Lower lobe of right lung (tissue), 2 donors: ENCODE measurements at regions not wholly inside any gene's neighbourhood (a gene's known extent, or its start where the extent isn't known, plus 50 kb on each side); places are given as distances from the start of the nearest gene placed in this dataset.
A peak's percentile ranks its signal among the peaks of the same experiment; 100 is the strongest.

Experiments
- ATAC-seq, 2 donors: fragments of 200-7000 bp; cut with Tn5 transposase; one replicate each; pipeline ENCODE4 v1.9.1; 2020 to 2022; ENCODE audit warnings: mild to moderate bottlenecking in 2 of 2, moderate library complexity in 2 of 2
- DNase-seq: peaks from one replicate; pipeline ENCODE4 v3.0.0-alpha.2; 2020
- H3K27ac ChIP-seq: fragments of 200-600 bp; one replicate; pipeline ENCODE4 v1.8.0; 2022
- H3K27me3 ChIP-seq: fragments of 200-600 bp; one replicate; pipeline ENCODE4 v1.8.0; 2022; ENCODE audit warnings: low read depth
- H3K36me3 ChIP-seq: fragments of 200-600 bp; one replicate; pipeline ENCODE4 v1.8.0; 2022; ENCODE audit warnings: mild to moderate bottlenecking
- H3K4me1 ChIP-seq: fragments of 200-600 bp; one replicate; pipeline ENCODE4 v1.8.0; 2022
- H3K4me3 ChIP-seq: fragments of 200-600 bp; one replicate; pipeline ENCODE4 v1.8.0; 2022; ENCODE audit warnings: mild to moderate bottlenecking
- H3K9me3 ChIP-seq: fragments of 200-600 bp; one replicate; pipeline ENCODE4 v1.8.0; 2022
- CTCF ChIP-seq: fragments of 200-600 bp; IDR thresholded peaks from one replicate; pipeline ENCODE4 v1.8.0; 2022; ENCODE audit warnings: antibody characterized with exemption, mild to moderate bottlenecking
- intact Hi-C: fragments of 100-400 bp; cut with DNase I; formaldehyde crosslinking; loops from one replicate; pipeline ENCODE4 v1.11.0; 2022
- donor health status: DM: no; HTN: yes; CAD: no; lungs with severe emphysema.

- no peaks in the 10 kb centered on the region for H3K9me3 ChIP-seq
- H3K4me3 ChIP-seq: no peak overlapping the region
- H3K36me3 ChIP-seq: no peaks in the 10 kb centered on the region
- DNase-seq: no peak
- ATAC-seq: no peak
- no peak for TF ChIP-seq CTCF
- intact Hi-C loops: no loop called here
- no peak overlapping the region for H3K27ac ChIP-seq
- H3K27me3 ChIP-seq: no peaks in the 10 kb centered on the region
- H3K4me1 ChIP-seq: peaks cover 3% of the 10 kb centered on the region
Observed at GRCh38 chr3:177579419-177579818, 382.1 kb upstream of the TBL1XR1 start.

- H3K27ac ChIP-seq: no peak overlapping the region
- H3K27me3 ChIP-seq: no peaks in the 10 kb centered on the region
- intact Hi-C loops: no loop called here
- no peak overlapping the region for H3K4me3 ChIP-seq
- ATAC-seq (no peak), DNase-seq (no peak)
- H3K36me3 ChIP-seq: no peaks in the 10 kb centered on the region
- TF ChIP-seq CTCF: no peak
- no peaks in the 10 kb centered on the region for H3K4me1 ChIP-seq
- H3K9me3 ChIP-seq: no peaks in the 10 kb centered on the region
Observed at GRCh38 chr3:177580437-177580836, 383.2 kb upstream of the TBL1XR1 start.

GRCh38 chr3:177585271-177585670, 388.0 kb upstream of the TBL1XR1 start:
- Histone ChIP-seq H3K4me1 (peaks cover 10% of the 10 kb centered on the region), H3K27me3 (no peaks in the 10 kb centered on the region), H3K27ac (no peak overlapping the region), H3K4me3 (no peak overlapping the region), H3K9me3 (no peaks in the 10 kb centered on the region), H3K36me3 (no peaks in the 10 kb centered on the region)
- no peak for DNase-seq
- intact Hi-C loops: no loop called here
- TF ChIP-seq CTCF: no peak
- ATAC-seq: no peak

GRCh38 chr3:177589041-177589650, 391.9 kb upstream of the TBL1XR1 start:
- no peak overlapping the region for H3K4me3 ChIP-seq
- no peak for DNase-seq
- H3K4me1 ChIP-seq: peaks cover 25% of the 10 kb centered on the region
- H3K27ac ChIP-seq: no peak overlapping the region
- no peak for ATAC-seq
- H3K27me3 ChIP-seq: no peaks in the 10 kb centered on the region
- intact Hi-C loops: no loop called here
- no peak for TF ChIP-seq CTCF
- no peaks in the 10 kb centered on the region for H3K36me3 ChIP-seq
- no peaks in the 10 kb centered on the region for H3K9me3 ChIP-seq

- DNase-seq (no peak), ATAC-seq (peak; percentile 64 to 78)
- H3K27ac ChIP-seq: no peak overlapping the region
- H3K9me3 ChIP-seq: no peaks in the 10 kb centered on the region
- TF ChIP-seq CTCF: no peak
- H3K36me3 ChIP-seq: no peaks in the 10 kb centered on the region
- intact Hi-C loops: no loop called here
- peaks cover 25% of the 10 kb centered on the region for H3K4me1 ChIP-seq
- no peaks in the 10 kb centered on the region for H3K27me3 ChIP-seq
- no peak overlapping the region for H3K4me3 ChIP-seq
Observed at GRCh38 chr3:177589911-177590381, 392.7 kb upstream of the TBL1XR1 start.
